ENCODE measurements at regions not wholly inside any gene's neighbourhood (a gene's known extent, or its start where the extent isn't known, plus 50 kb on each side); places are given as distances from the start of the nearest gene placed in this dataset.
"Not testable (repeated sequence)": the region's sequence is repeated elsewhere in the genome, so short reads cannot be mapped to it uniquely, and the experiment has no call there.

- DNase-seq, result no peak
These were observed 138.4 kb downstream of the ELOVL4 start for GRCh38 chr6:79808921-79809320.

- DNase-seq, result not testable (repeated sequence)
These were observed 140.7 kb downstream of the ELOVL4 start for GRCh38 chr6:79806661-79807060.

DNA sequence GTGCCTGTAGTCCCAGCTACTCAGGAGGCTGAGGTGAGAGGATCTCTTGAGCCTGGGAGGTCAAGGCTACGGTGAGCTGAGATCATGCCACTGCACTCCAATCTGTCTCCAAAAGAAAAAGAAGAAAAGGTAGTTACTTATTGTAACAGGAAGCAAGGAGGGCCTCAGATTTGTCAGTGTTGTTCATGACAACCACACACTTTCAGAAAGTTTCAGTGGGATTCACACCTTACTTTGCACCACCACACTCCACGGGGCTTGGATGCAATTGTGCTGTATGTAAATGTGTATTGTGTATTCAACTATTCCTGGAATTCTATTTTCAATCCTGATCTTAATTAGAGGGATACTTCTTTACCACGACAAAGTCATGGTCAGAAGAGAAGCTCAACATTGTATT, 142.6 kb downstream of the ELOVL4 start:
- DNase-seq, result no peak

- DNase-seq, result no peak
These were observed 143.4 kb downstream of the ELOVL4 start for GRCh38 chr6:79803917-79804316.

GRCh38 chr6:79802657-79803300, 144.6 kb downstream of the ELOVL4 start:
- DNase-seq, result no peak

DNA sequence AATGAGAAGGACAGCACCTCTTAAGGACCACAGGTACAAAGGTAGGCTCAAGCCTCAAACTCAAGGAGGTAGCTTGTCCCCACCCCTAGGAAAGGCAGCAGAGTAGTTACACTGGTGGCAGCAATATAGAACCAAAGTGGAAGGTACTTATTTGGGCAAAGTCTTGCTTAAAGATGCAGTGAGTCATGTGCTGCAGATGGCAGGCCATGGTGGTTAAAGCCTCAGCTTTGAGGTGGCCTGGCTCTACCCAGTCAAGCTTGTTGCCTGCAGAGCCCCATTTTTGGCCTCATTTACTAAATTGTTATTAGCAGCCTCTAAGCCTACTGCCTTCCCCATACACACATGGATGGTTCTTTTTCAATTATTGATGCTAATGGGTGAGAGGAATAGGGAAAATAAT, 146.0 kb downstream of the ELOVL4 start:
- no peak for DNase-seq

DNA sequence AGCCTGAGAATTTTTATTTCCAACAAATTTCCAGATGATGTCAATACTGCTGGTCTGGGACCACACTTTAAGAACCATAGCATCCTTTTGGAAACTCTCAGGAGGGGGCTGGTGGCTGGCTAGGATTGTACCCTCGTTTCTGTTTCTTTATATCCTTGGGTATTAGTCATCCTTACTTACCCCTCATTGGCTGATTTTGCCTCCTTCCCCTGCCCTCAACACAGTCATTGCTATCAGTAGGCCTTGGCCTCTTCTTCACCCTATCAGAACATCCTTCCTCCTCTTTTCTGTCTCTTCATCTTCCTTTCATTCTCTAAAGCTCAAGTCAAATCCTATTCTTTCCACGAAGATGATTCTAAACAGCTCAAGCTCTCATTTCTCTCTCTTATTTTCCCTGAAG, 148.5 kb downstream of the ELOVL4 start:
- no peak for DNase-seq

- DNase-seq, result no peak
These were observed 149.4 kb downstream of the ELOVL4 start for GRCh38 chr6:79797912-79798311.

GRCh38 chr6:79797163-79797764, 150.1 kb downstream of the ELOVL4 start:
- DNase-seq, result no peak

- DNase-seq, result no peak
These were observed 151.2 kb downstream of the ELOVL4 start for GRCh38 chr6:79796197-79796596.

DNA sequence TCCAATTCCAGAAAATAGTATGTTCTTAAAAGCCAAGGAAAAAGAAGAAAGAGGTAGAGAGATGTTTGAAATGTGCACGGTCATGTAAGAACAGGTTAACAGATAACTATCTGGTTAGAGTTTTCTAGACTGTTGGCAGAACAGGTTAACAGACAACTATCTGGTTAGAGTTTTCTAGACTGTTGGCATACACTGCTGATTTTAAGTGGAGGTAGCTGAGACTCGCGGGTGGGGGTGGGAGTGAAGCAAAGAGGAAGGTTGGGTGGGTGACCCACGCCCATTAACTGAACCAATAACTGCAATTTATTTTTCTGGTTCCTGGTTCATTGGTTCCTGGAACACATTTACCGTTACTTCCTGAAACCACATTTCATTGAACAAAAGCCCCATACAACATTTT, 157.5 kb downstream of the ELOVL4 start:
- no peak for DNase-seq

DNA sequence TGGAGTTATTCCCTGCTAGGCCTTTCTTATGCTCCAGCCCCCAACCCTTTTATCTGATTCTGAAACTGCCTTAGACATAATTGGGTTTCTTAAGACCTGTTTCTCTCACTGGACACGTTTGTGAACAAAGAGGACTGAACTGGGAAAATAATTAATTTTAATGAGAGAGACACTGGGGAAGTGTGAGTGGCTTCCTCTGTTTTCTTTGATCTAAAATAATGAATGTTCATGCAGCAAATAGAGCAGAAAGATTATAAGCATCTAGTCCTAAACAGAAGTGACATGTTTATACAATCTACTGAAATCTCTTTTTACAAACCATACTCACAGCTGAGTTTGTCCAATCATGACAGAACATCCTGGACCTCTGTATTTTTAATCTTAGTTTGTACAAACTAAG, 157.6 kb downstream of the SH3BGRL2 start:
- no peak for DNase-seq

- no peak for DNase-seq
These were observed 156.5 kb downstream of the SH3BGRL2 start for GRCh38 chr6:79787626-79788025.

GRCh38 chr6:79784395-79784753, 153.2 kb downstream of the SH3BGRL2 start:
- no peak for DNase-seq

- no peak for DNase-seq
These were observed 152.7 kb downstream of the SH3BGRL2 start for GRCh38 chr6:79783670-79784394.

DNA sequence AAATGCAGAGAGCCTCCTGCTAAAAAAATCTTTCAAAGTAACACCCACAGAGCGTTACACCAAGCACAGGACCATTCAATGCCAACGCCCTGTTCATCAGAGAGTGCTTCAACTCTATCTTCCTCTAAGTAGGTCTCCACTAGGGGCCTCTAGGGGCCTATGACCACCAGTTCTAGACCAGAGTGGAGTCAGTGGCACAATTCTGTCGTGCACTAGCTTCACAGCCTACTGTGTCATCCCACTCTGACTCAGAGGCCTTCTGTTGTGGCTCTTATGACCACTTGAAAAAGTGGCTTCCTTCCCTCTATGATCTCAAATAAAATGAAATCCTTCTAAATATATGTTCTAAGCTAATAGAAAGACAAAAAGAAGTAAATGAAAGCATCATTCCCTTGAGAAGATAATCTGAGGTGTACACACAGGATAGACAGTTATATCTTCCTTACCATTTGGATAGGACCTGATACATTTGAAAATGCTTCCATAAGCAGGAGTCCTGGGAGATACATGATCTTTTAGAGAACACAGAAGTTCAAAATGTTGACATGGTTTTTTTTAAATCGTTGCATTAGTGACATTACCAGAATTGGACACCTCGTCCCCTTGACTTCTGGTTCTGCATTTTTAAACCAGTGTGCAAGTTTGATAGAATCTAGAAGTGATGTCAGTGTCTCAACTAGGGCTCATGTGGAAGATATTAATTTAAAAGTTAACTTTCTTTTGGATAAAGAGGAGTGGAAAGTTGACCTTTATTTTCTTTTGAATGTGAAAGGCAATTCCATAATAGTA, 151.9 kb downstream of the SH3BGRL2 start:
- no peak for DNase-seq

GRCh38 chr6:79781916-79782315, 150.8 kb downstream of the SH3BGRL2 start:
- DNase-seq, result no peak

DNA sequence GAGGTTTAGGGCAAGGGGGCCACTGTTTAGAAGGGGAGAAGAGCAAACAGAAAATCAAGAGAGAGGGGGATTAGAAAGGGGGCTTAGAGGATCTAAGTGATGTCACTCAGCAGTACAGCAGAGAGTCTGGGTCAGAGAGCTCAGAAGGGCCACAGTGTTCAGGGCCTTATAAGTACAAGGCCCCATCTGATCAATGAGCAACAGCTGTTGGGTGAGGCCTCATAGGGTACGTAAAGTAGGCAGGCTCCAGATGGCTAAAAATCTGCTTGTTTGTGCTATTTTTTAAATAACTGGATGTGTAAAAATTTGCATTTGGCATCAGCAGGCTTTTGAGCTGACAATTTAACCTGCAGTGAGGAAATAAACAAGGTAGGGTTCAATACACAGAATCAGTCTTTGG, 149.8 kb downstream of the SH3BGRL2 start:
- DNase-seq, result no peak

DNA sequence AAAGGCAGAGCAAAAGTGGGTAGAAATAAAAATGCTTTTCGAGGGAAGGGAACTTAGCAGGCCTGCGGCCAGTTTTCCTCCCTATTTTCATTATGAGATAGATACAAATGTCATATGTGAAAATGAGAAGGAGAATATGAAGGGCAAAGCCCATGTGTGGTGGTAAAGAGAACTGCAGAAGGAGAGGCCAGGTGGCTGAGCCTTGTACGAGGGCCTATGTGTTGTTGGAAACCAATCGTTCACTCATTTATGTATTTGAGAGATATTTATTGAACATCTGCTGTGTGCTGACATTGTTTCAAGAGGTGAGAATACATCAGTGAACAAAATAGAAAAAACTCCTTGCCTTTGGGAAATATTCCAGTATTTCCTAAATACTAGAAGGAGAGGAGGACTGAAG, 147.7 kb downstream of the SH3BGRL2 start:
- no peak for DNase-seq

GRCh38 chr6:79777713-79778579, 146.8 kb downstream of the SH3BGRL2 start:
- peak; percentile 67 for DNase-seq

- DNase-seq, result peak; percentile 53
These were observed 144.9 kb downstream of the SH3BGRL2 start for GRCh38 chr6:79776076-79776475.

- no peak for DNase-seq
These were observed 144.1 kb downstream of the SH3BGRL2 start for GRCh38 chr6:79775222-79775621.
